Nephron (organoid): ENCODE measurements at regions not wholly inside any gene's neighbourhood (a gene's known extent, or its start where the extent isn't known, plus 50 kb on each side); places are given as distances from the start of the nearest gene placed in this dataset.

Source experiments
- H3K27ac Mint-ChIP-seq, 3 experiments: 2 replicates each; pipeline ENCODE4 v1.8.0; 2020; ENCODE audit warnings: mixed read lengths in 3 of 3, mild to moderate bottlenecking in 2 of 3, moderate library complexity in 1 of 3
- H3K27me3 Mint-ChIP-seq: 2 replicates; pipeline ENCODE4 v1.8.0; 2021; ENCODE audit warnings: low read depth, mild to moderate bottlenecking, moderate library complexity, mixed read lengths
- H3K36me3 Mint-ChIP-seq: 2 replicates; pipeline ENCODE4 v1.8.0; 2020; ENCODE audit warnings: low read depth, mixed read lengths
- H3K4me1 Mint-ChIP-seq: 2 replicates; pipeline ENCODE4 v1.8.0; 2020; ENCODE audit warnings: mixed read lengths
- H3K4me3 Mint-ChIP-seq, 3 experiments: 2 replicates each; pipeline ENCODE4 v1.8.0; 2020; ENCODE audit warnings: mild to moderate bottlenecking in 3 of 3, mixed read lengths in 3 of 3, moderate library complexity in 2 of 3
- H3K9me3 Mint-ChIP-seq: 2 replicates; pipeline ENCODE4 v1.8.0; 2020; ENCODE audit warnings: mixed read lengths
- TF ChIP-seq, protein P1 (sequence below), 3 experiments: fragments of 200-600 bp; sonication (generic); IDR thresholded peaks; one replicate each; pipeline ENCODE4 v1.5.0; 2021; ENCODE audit warnings: antibody characterized with exemption in 3 of 3; ENCODE audit not compliant: unreplicated experiment in 3 of 3

- peak overlapping the region; percentile 13 to 66 (median 45) for H3K27ac Mint-ChIP-seq
- no peak overlapping the region for H3K4me3 Mint-ChIP-seq
- H3K9me3 Mint-ChIP-seq, result no peaks in the 10 kb centered on the region
- no peaks in the 10 kb centered on the region for H3K36me3 Mint-ChIP-seq
- H3K4me1 Mint-ChIP-seq, result peaks cover 14% of the 10 kb centered on the region
- no peaks in the 10 kb centered on the region for H3K27me3 Mint-ChIP-seq
- TF ChIP-seq, protein P1, sequence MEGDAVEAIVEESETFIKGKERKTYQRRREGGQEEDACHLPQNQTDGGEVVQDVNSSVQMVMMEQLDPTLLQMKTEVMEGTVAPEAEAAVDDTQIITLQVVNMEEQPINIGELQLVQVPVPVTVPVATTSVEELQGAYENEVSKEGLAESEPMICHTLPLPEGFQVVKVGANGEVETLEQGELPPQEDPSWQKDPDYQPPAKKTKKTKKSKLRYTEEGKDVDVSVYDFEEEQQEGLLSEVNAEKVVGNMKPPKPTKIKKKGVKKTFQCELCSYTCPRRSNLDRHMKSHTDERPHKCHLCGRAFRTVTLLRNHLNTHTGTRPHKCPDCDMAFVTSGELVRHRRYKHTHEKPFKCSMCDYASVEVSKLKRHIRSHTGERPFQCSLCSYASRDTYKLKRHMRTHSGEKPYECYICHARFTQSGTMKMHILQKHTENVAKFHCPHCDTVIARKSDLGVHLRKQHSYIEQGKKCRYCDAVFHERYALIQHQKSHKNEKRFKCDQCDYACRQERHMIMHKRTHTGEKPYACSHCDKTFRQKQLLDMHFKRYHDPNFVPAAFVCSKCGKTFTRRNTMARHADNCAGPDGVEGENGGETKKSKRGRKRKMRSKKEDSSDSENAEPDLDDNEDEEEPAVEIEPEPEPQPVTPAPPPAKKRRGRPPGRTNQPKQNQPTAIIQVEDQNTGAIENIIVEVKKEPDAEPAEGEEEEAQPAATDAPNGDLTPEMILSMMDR (IDR thresholded peaks at IDR 0.05; ENCODE audit: unreplicated experiment in 3 of 3), result no peak
Observed at GRCh38 chr5:91214571-91214970, 168.5 kb downstream of the ARRDC3 start.
